Dendritic cell treated with granulocyte-macrophage colony-stimulating factor and Interleukin-4, amounts not matched to agents 40 ng/mL and 50 ng/mL, for 4 days (primary cell): ENCODE measurements at regions not wholly inside any gene's neighbourhood (a gene's known extent, or its start where the extent isn't known, plus 50 kb on each side); places are given as distances from the start of the nearest gene placed in this dataset.

ENCODE experiments used
- H3K27ac Mint-ChIP-seq: one replicate; pipeline ENCODE4 v1.8.0; 2022; ENCODE audit warnings: mild to moderate bottlenecking, mixed read lengths
- H3K27me3 Mint-ChIP-seq: one replicate; pipeline ENCODE4 v1.8.0; 2022; ENCODE audit warnings: mild to moderate bottlenecking, mixed read lengths
- H3K36me3 Mint-ChIP-seq: one replicate; pipeline ENCODE4 v1.8.0; 2022; ENCODE audit warnings: low read depth, mixed read lengths
- H3K4me1 Mint-ChIP-seq: one replicate; pipeline ENCODE4 v1.8.0; 2022; ENCODE audit warnings: low read depth, mixed read lengths
- H3K4me3 Mint-ChIP-seq: one replicate; pipeline ENCODE4 v1.8.0; 2022; ENCODE audit warnings: mild to moderate bottlenecking, moderate library complexity, mixed read lengths
- H3K9me3 Mint-ChIP-seq: one replicate; pipeline ENCODE4 v1.8.0; 2022; ENCODE audit warnings: mixed read lengths
- intact Hi-C: fragments of 100-400 bp; cut with micrococcal nuclease; formaldehyde crosslinking; loops from one replicate; pipeline ENCODE4 v1.15.0; 2022

DNA sequence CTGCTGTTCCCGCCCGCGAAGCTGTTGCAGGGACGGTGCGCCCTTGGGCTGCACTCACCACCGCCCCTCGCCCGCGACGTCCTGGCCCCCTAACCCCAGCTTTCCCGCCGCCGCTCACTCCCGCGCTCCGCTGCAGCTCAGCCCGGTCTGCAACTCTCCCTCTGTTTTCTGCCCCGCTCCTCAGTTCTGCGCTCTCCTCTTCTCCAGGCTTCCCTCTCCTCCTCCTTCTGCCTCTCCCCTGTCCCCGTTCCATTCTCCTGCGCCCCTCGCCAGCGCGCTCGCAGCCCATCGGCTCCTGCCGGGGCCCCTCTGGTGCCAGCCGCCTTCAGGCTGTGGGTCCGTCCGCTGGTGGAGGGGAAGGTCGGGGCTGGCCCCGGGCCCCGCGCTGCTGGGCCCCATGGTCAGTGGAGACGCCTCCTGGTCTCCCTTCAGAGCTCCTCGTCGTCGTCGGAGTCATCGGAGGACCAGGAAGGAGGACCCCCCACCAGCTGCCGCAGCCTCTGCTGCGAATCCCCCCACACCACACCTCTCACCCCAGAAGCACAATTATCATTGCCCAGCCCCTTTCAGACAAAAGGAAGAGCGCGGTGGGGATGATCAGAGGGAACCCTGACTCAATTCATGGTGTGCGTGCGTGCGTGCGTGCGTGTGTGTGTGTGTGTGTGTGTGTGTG, 223.2 kb upstream of the FOXF1 start:
- Mint-ChIP-seq H3K27me3 (peaks cover 82% of the 10 kb centered on the region), H3K27ac (no peak overlapping the region), H3K4me1 (no peaks in the 10 kb centered on the region), H3K36me3 (no peaks in the 10 kb centered on the region), H3K4me3 (no peak overlapping the region), H3K9me3 (no peaks in the 10 kb centered on the region)
- intact Hi-C loops: no loop called here

DNA sequence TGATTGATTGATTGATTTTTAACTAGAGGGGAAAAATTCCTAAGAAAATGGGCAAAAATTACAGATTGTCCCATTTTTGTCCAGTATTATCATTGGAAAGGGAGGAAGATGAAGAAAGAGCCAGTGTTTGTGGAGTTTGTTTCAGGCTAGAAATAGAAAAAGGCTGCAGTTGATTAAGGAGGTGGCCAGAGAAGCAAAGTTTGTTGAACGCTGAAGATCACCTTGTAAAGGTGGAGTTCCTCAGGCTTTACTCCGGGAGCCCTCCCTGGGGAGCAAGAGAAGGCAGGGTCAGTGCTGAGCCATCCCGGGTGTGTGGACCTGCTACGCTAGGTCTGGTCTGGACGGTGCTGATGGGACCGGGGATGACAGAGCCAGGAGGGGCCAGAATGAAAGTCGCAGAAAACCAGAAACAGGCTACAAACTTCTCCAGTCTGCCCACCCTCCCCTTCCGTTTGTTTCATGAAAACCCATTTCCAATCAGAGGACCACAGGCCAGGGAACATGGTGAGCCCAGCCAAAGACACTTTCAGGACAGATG, 222.6 kb upstream of the FOXF1 start:
- Mint-ChIP-seq H3K27me3 (peaks cover 88% of the 10 kb centered on the region), H3K27ac (no peak overlapping the region), H3K4me1 (no peaks in the 10 kb centered on the region), H3K9me3 (no peaks in the 10 kb centered on the region), H3K36me3 (no peaks in the 10 kb centered on the region), H3K4me3 (no peak overlapping the region)
- intact Hi-C loops: no loop called here

DNA sequence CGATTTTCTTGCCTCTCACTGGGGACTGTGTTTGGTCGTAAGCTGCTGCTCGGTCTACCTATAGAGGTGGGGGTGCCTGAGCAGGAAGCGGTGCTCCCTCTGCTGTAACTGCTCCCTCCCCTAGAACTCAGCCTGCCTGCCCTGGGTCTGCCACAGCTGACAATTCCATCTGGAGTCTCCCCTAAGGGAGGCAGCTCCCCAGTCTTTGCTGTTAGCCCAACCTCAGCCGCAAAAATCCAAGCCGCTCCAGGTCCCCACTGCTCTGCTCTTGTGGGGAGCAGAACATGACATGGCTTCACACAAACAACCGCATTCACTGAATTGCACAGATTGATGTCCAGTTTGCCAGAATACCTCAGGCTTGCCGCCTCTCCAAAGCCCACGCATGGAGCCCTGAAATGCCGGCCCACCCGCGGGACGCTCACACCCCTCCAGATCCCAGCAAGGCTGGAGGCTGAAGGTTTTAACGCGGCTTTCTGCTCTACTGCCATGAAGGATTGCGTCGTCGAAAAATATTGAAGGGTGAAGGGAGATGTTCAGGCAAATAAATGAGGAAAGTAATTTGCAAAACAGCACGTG, 221.5 kb upstream of the FOXF1 start:
- Mint-ChIP-seq H3K27ac (no peak overlapping the region), H3K27me3 (peaks cover 86% of the 10 kb centered on the region), H3K4me3 (no peak overlapping the region), H3K36me3 (no peaks in the 10 kb centered on the region), H3K4me1 (no peaks in the 10 kb centered on the region), H3K9me3 (no peaks in the 10 kb centered on the region)
- intact Hi-C loops: no loop called here

- Mint-ChIP-seq H3K36me3 (no peaks in the 10 kb centered on the region), H3K27me3 (peaks cover 88% of the 10 kb centered on the region), H3K4me3 (no peak overlapping the region), H3K9me3 (no peaks in the 10 kb centered on the region), H3K27ac (no peak overlapping the region), H3K4me1 (no peaks in the 10 kb centered on the region)
- intact Hi-C loops: no loop called here
Measured at GRCh38 chr16:86289304-86289703, 221.0 kb upstream of the FOXF1 start.

DNA sequence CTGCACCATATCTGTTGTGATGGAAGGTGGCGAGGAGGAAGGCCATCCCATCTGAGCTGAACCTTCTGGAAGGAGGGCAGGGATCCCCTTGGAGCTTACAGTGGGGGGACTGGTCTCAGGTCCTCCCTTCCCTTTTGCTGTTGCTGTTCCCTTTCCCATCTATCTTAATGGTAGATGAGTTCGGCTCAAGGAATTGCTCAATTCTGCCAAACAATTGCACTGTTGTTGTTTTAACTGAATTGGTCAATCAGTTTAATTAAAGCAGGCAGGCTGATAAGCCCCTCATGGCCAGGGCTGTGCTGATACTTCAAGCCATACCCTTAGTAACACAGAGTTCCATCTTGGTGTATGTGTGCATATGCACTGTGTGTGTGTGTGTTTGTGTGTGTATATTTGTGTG, 220.4 kb upstream of the FOXF1 start:
- Mint-ChIP-seq H3K4me3 (no peak overlapping the region), H3K27ac (no peak overlapping the region), H3K27me3 (peaks cover 88% of the 10 kb centered on the region), H3K4me1 (no peaks in the 10 kb centered on the region), H3K9me3 (no peaks in the 10 kb centered on the region), H3K36me3 (no peaks in the 10 kb centered on the region)
- intact Hi-C loops: no loop called here

DNA sequence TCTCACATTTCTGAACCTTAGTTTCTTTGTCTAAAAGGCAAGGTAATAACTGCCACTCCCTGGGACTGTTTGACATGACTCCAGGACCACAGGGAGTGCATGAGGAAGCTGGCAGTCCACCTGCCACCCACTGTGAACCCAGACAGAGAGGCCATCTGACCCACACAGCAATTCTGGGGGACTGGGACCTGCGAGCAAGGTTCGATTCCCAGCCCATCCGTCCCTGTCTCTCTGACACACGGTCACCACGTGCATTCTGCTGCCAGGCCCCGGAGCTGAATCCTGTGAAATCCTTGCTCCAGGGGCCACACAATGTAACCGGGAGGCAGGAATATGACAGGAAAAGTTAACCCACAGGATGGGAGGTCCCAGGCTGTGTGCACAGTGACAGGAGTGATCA, 218.8 kb upstream of the FOXF1 start:
- Mint-ChIP-seq H3K9me3 (no peaks in the 10 kb centered on the region), H3K27ac (no peak overlapping the region), H3K4me1 (no peaks in the 10 kb centered on the region), H3K27me3 (peaks cover 83% of the 10 kb centered on the region), H3K36me3 (no peaks in the 10 kb centered on the region), H3K4me3 (no peak overlapping the region)
- intact Hi-C loops: no loop called here

- no peak overlapping the region for H3K4me3 Mint-ChIP-seq
Measured at GRCh38 chr16:86292171-86292775, 218.1 kb upstream of the FOXF1 start.

GRCh38 chr16:86292942-86293341, 217.4 kb upstream of the FOXF1 start:
- Mint-ChIP-seq H3K4me3 (no peak overlapping the region), H3K9me3 (no peaks in the 10 kb centered on the region), H3K27me3 (peaks cover 82% of the 10 kb centered on the region), H3K27ac (no peak overlapping the region), H3K36me3 (no peaks in the 10 kb centered on the region), H3K4me1 (no peaks in the 10 kb centered on the region)
- intact Hi-C loops: no loop called here

More at GRCh38 chr16:86292171-86292775, 218.1 kb upstream of the FOXF1 start:
- Mint-ChIP-seq H3K9me3 (no peaks in the 10 kb centered on the region), H3K27me3 (peaks cover 82% of the 10 kb centered on the region), H3K27ac (no peak overlapping the region), H3K36me3 (no peaks in the 10 kb centered on the region), H3K4me1 (no peaks in the 10 kb centered on the region)
- intact Hi-C loops: no loop called here

DNA sequence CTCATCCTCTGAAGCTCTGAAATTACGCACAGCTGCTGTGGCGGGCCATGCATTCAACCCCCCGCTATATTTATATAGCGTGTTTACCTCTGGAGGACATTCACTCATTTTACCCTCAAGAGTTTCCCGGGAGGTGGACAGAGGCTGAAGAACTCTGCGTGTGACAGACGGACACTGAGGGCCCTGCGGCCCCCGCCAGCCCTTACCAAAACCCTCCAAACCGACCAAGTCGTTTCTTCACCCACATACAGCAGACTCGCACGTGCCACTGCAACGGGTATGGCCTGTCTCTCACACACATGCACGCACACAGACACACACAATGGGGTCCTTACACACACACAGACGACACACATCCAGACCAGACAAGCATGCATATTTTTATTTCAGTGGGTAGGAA, 216.4 kb upstream of the FOXF1 start:
- Mint-ChIP-seq H3K27me3 (peaks cover 82% of the 10 kb centered on the region), H3K4me1 (no peaks in the 10 kb centered on the region), H3K27ac (no peak overlapping the region), H3K36me3 (no peaks in the 10 kb centered on the region), H3K4me3 (no peak overlapping the region), H3K9me3 (no peaks in the 10 kb centered on the region)
- intact Hi-C loops: no loop called here

DNA sequence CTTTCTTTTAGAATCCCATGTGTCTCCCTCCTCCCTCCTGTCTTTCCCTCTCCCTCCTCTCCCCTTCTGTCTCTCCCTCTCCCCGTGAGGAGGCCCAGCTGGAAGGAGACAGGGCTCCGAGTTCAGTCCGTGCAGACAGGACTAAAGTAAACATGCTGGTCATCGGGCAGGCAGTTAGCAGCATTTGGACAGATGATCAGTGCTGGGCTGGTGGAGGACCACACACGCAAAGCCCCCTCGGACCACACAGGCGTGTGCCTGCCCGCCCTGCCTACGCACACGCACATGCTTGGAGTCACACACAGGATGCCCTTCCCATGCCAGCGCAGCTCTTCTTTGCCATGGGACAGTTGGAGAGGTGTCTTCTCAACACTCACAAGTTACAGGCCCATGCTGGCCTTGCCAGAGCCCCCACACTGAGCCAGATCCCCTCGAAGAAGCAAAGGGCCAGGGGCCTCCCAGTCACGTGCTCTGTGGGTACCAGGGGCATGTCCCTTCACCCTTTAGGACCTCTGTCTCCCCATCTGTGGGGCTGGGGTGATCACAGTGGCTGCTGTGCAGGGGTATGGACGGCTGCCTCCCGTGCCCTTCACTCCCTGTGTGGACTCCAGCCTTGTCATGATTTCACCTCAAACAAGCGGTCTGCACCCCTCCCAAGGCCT, 215.7 kb upstream of the FOXF1 start:
- Mint-ChIP-seq H3K4me1 (no peaks in the 10 kb centered on the region), H3K9me3 (no peaks in the 10 kb centered on the region), H3K27me3 (peaks cover 79% of the 10 kb centered on the region), H3K4me3 (no peak overlapping the region), H3K36me3 (no peaks in the 10 kb centered on the region), H3K27ac (no peak overlapping the region)
- intact Hi-C loops: no loop called here

DNA sequence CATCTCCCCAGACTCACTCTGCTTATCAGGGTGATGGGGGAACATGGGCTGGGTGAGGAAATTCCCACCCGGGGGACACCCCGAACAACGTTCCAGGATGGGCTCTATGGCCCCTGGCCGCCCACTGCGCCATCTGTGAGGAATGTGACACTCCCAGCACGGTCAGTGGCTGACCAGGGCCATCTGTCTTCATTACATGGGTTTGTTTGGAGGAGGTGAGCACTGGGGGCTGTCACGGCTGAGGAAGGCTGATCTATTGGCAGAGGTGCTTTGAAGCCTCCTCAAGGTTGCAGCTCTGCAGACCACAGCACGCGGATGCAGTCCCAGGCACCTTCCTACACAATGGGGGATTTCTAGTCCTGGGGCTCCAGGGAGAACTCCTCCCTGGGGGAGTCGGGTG, 214.1 kb upstream of the FOXF1 start:
- H3K36me3 Mint-ChIP-seq: no peaks in the 10 kb centered on the region
- H3K27me3 Mint-ChIP-seq: peaks cover 80% of the 10 kb centered on the region
- intact Hi-C loops: no loop called here
- peaks cover 5% of the 10 kb centered on the region for H3K4me1 Mint-ChIP-seq
- no peak overlapping the region for H3K27ac Mint-ChIP-seq
- no peaks in the 10 kb centered on the region for H3K9me3 Mint-ChIP-seq
- H3K4me3 Mint-ChIP-seq: no peak overlapping the region

DNA sequence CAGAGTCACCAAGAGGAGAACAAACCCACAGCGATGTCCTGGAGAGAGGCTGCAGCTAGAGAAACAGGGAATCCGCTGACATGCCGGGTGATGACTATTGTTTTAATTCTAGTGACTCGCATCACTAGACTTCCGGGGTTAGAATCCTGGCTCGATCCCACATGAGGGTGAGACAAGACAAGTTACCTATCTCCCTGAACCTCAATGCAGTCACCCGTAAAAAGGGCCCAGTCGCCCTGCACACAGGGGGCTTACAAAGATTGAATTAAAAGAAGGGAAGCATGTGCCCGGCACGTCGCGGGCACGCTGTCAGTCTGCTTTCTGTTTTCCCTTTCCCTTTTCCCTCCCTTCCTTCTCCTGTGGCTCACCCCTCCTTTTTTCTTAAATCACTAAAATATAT, 212.9 kb upstream of the FOXF1 start:
- Mint-ChIP-seq H3K9me3 (no peaks in the 10 kb centered on the region), H3K4me3 (no peak overlapping the region)
- intact Hi-C loops: no loop called here

GRCh38 chr16:86297866-86298757, 212.2 kb upstream of the FOXF1 start:
- H3K36me3 Mint-ChIP-seq: no peaks in the 10 kb centered on the region
- intact Hi-C loops: no loop called here
- H3K9me3 Mint-ChIP-seq: no peaks in the 10 kb centered on the region
- peaks cover 5% of the 10 kb centered on the region for H3K4me1 Mint-ChIP-seq
- H3K27ac Mint-ChIP-seq: no peak overlapping the region
- H3K4me3 Mint-ChIP-seq: no peak overlapping the region
- H3K27me3 Mint-ChIP-seq: peaks cover 73% of the 10 kb centered on the region

More for the DNA sequence above, 212.9 kb upstream of the FOXF1 start:
- no peak overlapping the region for H3K27ac Mint-ChIP-seq
- H3K27me3 Mint-ChIP-seq: peaks cover 78% of the 10 kb centered on the region
- no peaks in the 10 kb centered on the region for H3K36me3 Mint-ChIP-seq
- peaks cover 5% of the 10 kb centered on the region for H3K4me1 Mint-ChIP-seq
